AG09319 (cell line): ENCODE measurements at regions not wholly inside any gene's neighbourhood (a gene's known extent, or its start where the extent isn't known, plus 50 kb on each side); places are given as distances from the start of the nearest gene placed in this dataset.
"Not testable (repeated sequence)": the region's sequence is repeated elsewhere in the genome, so short reads cannot be mapped to it uniquely, and the experiment has no call there.

Source experiments
- DNase-seq: peaks from one replicate; pipeline ENCODE4 v3.0.0-alpha.2; 2010; ENCODE audit warnings: low read depth; ENCODE audit errors: extremely low read depth
- TF ChIP-seq, protein P1 (sequence below): IDR thresholded peaks from 2 replicates; pipeline ENCODE4 v1.5.1; 2011; ENCODE audit warnings: low read depth, mild to moderate bottlenecking, inconsistent platforms, low read length, moderate library complexity

DNA sequence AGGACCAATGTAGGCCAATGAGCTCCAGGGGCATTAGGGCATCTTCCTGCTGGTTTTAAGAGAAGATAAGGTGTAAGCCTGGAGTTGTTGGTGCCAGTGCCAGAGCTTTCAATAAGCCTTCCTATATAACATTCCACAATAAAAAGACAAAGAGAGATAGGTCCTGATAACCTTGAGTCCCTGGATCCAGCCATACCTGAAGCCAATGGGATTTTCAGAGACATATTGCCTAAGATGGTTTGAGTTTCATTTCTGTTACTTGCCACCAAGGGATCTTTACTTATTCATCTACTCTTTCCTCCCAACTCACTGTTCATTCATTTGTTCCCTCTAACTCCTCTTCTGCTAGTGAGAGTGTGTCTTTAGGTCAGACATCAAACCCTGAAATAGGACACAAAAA lies 68.8 kb upstream of the CAPZB start:
- TF ChIP-seq, protein P1, sequence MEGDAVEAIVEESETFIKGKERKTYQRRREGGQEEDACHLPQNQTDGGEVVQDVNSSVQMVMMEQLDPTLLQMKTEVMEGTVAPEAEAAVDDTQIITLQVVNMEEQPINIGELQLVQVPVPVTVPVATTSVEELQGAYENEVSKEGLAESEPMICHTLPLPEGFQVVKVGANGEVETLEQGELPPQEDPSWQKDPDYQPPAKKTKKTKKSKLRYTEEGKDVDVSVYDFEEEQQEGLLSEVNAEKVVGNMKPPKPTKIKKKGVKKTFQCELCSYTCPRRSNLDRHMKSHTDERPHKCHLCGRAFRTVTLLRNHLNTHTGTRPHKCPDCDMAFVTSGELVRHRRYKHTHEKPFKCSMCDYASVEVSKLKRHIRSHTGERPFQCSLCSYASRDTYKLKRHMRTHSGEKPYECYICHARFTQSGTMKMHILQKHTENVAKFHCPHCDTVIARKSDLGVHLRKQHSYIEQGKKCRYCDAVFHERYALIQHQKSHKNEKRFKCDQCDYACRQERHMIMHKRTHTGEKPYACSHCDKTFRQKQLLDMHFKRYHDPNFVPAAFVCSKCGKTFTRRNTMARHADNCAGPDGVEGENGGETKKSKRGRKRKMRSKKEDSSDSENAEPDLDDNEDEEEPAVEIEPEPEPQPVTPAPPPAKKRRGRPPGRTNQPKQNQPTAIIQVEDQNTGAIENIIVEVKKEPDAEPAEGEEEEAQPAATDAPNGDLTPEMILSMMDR: no peak
- no peak for DNase-seq

DNA sequence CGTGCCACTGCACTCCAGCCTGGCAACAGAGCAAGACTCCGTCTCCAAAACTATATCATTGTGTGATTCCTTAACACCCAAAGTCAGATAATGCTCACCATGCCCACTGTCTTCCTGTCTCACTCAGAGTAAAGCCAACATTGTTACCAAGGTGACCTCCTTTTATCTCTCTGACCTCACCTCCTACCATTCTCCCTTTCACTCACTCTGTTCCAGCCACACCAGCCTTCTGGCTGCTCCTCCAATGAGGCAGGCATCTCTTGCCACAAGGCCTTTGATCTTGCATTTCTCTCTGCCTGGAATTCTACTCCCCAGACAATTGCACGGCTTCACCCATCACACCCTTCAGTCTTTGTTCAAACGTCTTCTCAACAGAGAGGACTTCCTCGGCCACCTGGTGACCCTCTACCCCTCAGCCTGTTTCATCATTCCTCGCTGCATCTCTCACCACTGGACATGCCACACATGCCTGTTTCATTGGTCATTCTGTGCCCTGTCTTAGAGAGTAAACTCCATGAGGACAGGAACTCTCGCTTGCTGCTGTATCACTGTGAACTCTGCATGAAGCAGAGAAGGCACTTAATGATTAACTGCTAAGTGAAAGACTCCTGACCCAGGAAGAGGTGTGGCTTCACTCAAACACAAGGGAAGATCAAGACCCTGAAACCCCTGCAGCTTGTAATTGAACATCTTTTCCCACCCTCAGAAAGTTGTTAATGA lies 67.1 kb upstream of the CAPZB start:
- no peak for DNase-seq
- TF ChIP-seq, protein P1: no peak

DNA sequence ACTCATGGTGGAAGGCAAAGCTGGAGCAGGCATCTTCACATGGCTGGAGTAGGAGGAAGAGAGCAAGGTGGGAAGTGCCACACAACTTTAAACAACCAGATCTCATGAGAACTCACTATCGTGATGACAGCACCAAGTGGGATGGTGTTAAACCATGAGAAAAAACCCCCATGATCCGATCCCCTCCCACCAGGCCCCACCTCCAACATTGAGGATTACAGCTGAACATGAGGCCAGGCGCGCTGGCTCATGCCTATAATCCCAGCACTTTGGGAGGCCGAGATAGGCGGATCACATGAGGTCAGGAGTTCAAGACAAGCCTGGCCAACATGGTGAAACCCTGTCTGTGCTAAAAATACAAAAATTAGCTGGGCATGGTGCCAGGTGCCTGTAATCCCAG lies 66.5 kb upstream of the CAPZB start:
- not testable (repeated sequence) for DNase-seq

DNA sequence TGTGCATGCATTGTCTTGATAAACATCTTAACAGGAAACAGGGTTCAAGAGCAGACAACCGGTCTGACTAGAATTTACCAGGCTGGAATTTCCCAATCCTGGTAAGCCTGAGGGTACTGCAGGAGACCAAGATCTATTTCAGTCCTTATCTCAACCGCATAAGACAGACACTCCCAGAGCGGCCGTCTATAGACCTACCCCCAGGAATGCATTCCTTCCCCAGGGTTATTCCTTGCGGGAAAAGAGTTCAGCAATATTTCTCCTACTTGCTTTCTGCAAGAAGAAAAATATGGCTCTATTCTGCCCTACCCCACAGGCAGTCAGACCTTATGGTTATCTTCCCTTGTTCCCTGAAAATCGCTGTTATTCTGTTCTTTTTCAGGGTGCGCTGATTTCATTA lies 65.1 kb upstream of the CAPZB start:
- DNase-seq: not testable (repeated sequence)

DNA sequence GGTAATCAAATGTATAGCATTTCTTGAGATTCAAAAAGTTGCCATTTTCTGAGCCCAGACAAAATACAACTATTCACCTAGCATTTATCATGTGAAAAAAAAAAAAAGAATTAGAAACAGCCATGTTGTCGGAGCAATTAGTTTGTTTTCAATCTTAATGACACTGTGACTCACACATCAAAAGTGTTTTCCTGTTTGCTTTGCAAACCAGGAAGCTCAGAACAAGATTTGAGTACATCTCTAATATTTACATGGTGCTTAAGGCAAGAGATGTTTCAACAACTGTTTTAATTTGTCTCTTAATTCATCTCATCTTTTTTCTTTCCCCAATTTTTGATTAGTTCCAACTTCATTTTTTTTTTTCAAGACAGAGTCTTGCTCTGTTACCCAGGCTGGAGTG lies 62.5 kb upstream of the CAPZB start:
- TF ChIP-seq, protein P1: no peak

DNA sequence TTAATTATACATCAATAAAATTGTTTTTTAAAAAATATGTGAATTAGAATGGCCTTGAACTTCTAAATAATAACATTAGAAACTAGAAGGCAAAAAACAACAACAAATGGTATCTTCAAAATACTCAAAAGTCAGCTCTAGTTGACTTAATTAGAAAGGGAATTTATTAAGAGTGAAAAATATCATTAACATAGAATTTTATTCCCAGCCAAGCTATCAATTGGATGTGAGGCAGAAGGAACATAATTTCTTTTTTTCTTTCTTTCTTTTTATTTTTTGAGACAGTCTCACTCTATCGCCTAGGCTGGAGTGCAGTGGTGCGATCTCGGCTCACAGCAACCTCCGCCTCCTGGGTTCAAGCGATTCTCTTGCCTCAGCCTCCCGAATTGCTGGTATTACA lies 51.2 kb upstream of the CAPZB start:
- TF ChIP-seq, protein P1: no peak
- no peak for DNase-seq

More for the DNA sequence above, 62.5 kb upstream of the CAPZB start:
- DNase-seq: no peak

DNA sequence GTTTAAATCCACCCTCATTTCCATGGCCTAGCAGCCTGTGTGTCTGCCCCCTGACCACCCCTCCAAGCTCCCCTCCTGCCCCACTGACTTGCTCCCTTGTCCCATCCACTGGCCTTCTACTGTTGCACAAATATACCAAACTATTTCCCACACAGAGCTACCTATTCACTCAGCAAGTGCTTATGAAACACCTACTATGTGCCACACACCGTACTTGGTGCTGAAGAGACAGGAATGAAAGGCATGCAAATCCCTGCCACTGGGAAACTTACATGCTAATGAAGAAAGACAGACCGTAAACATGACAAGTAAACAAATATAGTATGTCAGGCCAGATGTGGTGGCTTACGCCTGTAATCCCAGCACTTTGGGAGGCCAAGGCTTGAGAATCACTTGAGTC lies 49.9 kb upstream of the CAPZB start:
- TF ChIP-seq, protein P1: no peak
- DNase-seq: no peak
